NCI-H1436 (cell line): ENCODE measurements at regions not wholly inside any gene's neighbourhood (a gene's known extent, or its start where the extent isn't known, plus 50 kb on each side); places are given as distances from the start of the nearest gene placed in this dataset.

ENCODE experiments used
- DNase-seq: peaks from one replicate; lab custom pipeline; 2025; lab: John Stamatoyannopoulos, UW

DNA sequence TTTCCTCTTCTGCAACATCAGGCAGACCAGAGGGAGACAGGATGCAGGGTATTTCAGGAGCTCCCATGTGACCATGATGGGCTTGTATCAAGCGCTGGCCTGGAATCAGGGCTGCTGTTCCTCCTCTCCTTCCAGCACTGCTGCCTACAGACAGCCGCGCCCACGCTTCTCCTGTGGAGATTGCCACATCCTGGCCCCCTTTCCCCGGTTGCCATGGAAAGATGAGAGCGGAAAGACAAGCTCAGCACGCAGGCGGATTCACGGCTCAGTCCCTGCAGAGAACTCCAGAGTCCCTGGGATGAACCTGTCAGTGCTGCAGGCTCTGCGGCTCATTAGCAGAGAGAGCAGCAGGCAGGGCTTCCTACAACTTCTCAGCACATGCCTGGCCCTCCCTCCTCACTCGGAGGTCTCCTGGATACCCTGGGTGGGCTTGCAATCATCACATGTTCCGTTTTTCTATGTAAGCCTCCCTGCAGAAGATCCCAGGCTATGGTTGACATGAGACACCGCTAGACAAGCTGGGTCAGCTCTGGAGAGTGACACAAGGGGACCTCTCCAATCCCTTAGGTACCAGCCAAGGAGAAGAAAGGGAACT is 497.8 kb upstream of the MYT1L start:
- DNase-seq = no peak

DNA sequence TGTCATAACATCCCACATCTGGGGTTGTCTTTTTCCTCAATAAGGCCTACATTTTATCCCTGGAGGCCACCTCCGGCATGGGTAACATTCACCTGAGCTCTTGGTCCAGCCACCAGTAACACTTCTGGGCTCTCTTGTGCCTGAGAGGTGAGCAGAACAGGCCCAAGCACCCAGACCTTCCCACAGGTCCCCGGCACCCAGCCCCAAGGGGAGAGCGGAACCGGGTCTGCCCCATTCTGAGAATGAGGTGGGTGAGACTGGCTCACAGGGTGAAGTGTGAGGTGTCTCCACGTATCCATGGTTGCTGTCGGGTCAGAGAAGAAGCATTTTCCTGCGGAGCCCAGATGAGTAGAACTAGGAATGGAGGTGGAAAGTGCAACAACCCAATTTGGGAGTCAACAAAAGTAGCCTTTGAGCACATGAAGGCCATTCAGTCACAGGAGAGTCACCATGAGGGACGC is 496.7 kb upstream of the MYT1L start:
- DNase-seq = no peak

DNA sequence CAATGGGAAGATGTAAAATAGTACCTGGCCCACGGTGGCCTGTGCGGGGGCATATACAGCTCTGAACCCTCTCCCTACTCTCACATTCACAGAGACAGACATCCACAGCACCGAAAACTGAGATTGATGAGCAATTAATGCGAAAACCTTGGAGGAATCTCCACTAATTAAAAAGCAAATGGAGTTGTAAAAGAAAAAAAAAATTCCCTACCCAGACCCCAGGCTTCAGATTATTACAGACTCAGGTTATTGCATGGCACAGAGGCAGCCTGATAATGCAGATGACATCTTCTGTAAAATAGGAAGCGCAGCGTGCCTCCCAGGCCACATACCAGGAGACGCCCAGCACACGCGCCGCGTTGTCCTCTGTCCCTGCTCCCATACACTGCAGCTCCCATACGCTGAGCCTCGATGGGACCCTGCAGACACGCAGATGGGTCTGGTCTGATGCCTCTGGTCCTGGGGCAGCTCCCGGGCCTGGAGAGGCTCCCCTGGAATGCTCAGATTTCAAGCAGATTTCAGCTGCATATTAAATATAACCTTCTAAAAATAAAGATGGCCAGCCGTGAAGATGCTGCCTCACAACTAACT is 496.1 kb upstream of the MYT1L start:
- no peak for DNase-seq

DNA sequence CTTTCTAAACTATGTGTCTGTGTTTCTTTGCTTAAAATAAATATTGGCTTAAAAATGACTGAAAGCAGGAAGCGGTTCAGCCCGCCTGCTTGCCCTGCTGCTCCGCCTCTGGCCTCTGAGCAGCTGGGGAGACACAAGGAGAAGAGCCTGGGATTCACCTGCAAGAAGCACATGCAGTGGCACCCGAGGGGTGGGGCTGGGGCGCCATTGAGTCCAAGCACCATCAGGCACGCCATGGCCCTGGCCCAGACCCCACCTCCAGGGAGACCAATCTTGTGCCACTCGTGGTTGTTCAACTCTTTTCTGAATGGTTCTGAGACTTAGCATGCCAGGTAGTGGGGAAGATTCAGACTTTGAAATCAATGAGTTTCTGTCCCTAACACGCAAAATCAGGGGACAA is 495.5 kb upstream of the MYT1L start:
- no peak for DNase-seq

DNA sequence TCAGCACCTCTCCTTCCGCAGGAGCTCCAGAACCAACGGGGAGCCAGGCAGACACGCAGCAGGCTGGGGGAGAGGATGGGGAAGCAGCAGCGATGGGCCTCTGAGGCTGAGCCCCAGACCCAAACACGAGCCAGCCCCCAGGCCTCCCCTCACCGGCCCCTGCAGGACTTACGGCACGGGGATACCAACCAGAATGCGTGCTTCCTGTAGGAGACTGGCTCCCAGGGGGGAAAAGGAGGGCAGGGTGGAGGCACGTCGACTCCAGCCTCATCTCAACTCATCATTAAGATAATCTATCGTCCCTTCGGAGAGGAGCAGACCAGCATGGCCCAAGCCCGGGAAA is 495.1 kb upstream of the MYT1L start:
- DNase-seq = no peak

DNA sequence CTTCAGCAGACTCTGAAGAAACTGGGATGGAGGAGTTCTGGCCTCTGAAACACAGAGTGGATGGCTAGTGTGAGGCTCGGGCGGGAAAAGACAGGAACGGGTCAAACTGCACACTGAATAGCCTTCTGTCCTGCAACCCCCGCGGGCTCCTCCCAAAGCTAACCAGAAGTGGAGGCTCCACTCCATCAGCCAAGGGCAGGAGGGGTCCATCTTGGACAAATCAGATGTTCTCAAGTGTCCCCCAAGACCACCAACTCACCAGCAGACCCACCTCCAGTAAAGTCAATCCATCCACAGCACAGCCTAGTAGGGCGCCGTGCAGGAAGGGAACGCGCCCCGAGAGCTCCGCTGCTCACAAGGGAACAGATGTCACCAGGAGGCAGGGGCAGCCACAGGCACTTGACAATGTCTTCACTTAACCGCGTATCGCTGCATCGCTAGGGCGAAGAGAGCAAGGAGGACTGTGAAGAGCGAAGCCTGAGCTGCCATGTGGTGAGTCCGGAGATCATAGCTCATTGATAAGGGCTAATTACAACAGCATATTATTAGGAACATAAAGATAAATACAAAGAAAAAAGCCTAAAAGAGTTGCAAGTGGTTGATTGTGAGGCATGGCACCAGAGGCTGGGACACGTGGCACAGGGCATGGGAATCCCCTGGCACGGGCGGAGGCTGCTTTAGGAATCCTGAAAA is 494.6 kb upstream of the MYT1L start:
- no peak for DNase-seq

DNA sequence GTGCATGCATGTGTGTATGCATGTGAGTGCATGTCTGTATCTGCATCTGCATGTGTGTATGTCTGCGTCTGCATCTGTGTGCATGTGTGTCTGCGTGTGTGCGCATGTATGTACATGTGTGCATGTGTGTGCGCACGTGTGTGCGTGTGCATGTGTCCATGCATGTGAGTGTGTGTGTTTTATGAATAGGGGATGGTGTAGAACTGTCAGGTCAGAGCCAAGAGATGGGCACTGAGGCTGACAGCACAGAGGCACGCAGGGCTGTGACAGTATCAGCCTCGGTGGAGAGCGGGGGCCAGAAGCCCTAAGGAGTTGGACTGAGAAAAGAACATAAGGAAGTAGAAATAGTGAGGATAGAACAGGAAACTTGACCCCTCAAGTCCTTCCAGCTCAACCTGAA is 494.0 kb upstream of the MYT1L start:
- no peak for DNase-seq

DNA sequence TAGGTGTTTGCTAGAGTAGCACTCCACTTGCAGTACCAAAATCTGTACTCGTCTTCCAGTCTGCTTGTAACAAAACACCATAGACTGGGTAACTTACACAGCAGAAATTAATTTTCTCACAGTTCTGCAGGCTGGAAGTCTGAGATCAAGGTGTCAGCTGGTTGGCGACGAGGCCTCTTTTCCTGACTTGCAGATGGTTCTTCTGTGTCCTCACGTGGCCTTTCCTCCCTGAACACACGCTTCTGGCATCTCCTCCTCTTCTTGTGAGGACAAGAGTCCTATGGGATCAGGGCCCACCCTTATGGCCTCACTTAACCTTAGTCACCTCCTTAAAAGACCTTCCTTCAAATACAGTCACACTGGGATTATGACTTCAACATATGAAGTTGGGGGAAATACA is 493.5 kb upstream of the MYT1L start:
- no peak for DNase-seq

DNA sequence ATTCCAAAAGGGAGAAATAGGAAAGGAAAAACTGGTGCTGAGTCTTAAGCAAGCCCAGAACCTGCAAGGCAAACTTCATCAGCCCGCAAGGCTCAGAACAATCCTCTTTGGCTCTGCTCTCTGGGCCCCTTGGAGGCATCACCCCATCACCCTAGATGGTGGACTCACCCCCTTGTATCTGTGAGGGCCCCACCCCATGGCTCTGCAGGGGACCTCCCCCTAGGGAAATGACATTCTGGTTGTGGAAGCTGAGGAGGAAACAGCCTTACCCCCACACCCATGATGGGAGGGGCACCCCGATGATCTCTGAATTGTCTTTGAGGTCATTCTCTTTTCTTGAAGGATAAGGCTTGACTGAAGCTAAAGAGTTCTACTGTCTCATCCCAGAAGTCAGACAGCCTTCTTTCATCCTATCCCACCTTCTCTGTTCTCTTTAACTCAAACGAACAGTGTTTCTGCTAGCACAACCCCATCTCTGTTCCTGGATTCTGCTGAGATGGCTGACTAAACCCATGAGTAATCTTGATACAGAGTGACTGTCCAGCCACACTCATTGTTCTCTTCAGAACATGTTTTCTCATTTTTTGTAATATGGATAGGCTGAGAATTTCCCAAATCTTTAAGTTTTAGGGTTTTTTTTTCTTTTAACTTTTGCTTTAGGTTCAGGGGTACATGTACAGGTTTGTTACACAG is 492.1 kb upstream of the MYT1L start:
- DNase-seq = no peak

DNA sequence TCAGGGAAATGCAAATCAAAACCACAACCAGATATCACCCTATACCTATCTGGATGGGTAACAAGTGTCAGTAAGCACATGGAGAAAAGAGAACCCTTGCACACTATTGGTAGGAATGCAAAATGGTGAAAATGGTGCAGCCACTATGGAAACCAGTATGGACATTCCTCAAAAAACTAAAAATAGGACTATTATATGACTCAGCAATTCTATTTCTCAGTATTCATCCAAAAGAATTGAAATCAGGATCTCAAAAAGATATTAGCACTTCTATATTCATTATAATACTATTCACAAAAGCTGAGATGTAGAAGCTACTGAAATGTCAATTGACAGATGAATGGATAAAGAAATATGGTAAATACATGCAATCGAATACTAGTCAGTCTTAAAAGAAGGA is 491.1 kb upstream of the MYT1L start:
- DNase-seq = no peak

DNA sequence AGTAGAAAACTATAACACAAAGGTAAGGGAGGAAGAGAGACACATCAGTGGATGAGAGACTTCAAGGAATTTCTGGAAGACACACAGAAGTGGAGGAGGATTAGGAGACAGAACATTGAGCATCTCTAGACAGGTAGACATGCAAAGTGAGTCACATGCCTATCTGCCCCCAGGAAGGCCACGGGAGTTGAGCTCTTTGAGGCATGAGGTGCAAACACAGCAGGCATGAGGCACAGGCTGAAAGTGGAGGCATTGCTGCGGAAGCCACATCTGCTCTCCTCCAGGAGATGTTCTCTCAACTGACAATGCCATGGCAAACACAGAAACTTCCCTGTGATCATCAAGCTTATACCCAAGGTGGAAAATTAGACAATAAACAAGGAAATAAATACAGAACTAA is 481.6 kb upstream of the MYT1L start:
- DNase-seq = no peak

DNA sequence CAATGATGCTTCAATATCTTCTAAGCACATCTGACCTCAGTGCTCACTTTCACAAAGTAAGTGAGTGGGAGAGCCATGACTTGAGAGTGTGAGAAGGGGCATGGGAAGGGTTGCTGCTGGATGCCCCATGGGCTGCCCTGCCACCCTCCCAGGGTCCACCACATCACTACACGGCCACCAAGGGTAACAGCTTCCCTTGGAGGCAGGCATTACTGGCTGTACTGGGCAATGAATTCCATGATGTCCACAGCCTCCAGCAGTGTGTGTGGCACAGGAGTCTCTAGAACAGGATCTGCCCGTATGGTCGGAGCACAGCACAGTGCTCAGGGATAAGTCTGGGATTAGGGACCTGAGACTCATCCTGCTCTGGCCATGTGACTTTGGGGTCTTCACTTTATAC is 481.0 kb upstream of the MYT1L start:
- DNase-seq = no peak

DNA sequence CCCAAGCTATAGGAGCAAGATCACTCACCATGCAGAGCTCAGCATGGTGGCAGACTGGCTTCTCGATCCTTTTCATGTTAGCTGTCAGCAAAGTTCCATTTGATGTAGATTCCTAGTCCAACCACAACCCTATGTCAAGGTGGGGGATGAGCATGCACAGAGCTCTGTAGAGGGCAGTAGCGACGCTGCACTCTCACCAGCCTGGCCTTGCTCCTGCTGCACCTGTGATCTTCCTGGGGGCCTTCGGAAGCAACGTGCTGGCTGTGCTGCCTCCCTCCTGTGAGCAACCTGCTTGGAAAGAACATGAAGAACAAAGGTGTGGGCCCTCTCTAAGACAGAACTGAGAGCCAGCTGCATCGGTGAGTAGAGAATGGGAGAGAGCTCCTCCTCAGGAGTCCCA is 479.4 kb upstream of the MYT1L start:
- no peak for DNase-seq

DNA sequence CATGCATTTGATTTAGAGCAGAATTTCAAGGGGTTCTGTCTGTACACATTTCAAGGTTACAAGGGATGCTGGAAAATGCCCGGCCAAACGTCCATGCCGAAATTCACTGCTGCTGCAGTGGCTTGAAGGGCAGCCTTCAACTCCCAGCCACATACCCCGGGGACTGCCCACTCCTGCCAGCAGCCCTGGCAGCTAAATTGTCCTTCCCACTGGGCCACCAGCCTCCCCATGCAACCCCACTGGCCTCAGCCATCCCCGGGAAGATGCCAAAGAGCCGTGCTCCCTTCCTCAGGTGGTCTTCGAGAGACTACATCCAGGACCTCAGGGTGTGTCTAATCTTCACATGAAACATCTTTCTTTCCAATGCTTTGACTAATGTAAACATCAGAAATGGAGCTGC is 478.7 kb upstream of the MYT1L start:
- no peak for DNase-seq

DNA sequence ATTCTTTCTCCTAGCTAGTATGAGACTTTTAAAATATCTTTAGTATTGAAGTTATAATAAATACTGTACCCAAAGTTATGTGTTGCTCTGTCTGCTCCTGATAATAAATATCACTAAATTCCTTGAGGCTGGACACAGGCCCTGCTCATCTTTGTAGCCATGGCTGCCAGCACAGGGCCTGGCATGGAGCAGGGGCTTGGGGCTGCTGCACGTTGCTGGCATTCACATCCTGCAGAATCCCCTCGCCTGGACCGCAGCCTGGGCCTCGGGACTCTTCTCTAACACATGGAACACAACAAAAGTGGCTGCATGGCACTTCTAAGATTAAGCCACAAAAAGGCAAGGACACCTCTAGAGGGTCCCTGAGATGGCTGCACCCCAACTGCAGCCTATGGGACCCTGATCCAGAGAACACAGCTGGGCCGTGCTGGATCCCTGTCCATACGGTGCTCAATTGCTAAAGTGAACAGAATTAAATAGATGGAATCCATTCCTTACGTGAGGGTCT is 477.5 kb upstream of the MYT1L start:
- no peak for DNase-seq

DNA sequence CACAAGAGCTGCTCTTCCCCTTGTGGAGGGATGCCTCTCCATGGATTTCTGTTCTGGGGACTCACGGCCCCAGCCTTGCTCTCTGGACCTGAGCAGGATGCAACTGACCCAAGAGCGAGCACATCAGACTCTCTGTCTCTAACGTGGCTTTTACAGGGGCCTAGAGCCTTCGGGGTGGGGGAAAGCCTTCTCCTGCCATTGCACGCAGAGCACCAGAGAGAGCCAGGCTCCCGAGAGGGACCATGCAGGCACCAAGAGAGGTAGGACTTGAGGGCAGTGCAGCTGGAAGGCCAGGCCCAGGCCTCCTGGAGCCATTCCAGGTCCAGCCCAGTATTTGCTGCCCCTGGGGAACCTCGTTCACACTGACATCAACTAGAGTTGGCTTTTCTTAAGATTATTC is 475.6 kb upstream of the MYT1L start:
- no peak for DNase-seq

DNA sequence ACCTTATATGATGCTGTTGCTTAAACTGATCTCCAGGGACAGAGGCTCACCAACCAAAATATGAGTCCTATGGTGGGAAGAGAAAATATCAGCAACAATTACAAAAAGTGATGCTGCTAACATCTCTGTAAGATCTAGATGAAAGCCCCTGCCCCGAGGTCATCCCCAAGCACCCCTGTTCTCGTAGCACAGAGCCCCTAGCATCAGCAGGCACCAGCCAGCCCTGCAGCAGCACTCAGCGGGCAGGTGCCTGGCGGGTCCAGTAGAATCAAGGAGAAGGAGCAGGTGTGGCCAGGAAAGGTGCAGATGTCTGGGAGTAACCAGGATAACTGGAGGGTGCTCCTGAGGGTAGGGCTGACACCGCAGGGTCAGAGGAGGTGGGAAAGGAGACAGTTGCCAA is 474.2 kb upstream of the MYT1L start:
- DNase-seq = no peak

DNA sequence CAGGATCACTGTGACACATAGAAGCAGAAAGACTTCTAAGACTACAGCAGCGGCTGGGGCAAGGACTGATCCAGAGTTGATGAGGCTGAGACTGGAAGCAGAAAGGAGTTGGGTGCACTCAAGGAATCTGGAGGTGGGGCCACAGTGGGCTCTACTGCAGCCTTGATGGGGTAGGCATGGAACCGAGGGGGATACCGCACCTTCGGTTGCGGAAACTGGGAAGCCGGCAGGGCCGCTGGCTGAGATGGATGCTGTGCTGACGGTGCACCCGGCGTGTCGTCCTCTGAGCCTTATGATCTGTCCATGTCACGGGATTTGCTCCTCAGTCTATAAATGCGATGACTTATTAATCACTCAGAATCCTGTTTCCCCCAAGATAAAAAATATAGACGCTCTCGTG is 473.5 kb upstream of the MYT1L start:
- DNase-seq = no peak

DNA sequence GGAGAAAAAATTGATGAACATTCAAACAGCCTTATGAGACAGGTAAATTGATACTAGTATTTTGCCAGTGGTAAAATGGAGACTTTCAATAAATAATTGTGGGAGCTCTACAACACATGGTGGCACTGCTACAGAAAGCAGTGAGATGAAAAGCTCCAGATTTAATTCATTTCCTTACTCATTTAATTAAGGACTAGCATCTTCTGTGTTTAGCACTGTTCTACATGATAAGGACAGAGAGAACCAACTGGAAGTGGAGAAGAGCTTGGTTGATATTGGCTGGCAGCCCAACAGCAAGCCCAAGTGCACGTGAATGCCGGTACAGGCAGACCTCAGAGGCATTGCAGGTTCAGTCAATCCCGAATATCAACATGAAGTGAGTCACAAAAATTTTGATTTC is 470.4 kb upstream of the MYT1L start:
- DNase-seq = no peak

DNA sequence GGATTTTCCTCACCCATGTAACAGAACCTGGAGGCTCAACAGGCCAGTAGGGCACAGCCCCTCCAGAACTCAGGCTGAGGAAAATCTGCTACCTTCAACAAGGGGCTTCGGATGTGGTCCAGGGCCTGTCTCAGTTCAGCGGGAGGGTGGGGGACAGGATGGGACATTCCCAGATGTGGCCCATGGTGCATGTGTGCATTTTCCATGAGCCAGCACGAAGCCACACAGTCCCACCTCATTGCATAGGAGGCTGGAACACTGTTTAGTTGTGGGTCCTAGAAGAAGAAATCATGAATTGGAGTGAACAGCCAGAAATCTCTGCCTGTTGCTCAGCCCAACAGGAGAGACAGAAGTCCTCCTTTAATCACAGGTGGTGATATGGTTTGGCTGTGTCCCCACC is 469.6 kb upstream of the MYT1L start:
- no peak for DNase-seq

DNA sequence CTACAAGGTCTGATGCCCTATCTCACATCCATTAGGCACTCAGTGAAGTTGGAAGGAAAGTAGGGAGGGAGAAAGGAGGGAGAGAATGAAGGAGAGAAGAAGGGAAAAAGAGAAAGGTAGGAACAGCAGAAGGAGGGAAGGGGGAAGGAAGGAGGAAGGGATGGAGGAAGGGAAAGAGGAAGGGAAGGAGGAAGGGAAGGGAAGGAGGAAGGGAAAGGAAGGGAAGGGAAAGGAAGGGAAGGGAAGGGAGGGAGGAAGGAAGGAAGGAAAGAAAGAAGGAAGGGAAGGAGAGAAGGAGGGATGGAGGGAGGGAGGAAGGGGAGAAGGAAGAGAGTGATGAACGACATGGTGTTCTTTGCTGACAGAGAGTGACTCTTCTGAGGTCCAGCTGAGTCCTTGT is 468.9 kb upstream of the MYT1L start:
- DNase-seq = no peak

DNA sequence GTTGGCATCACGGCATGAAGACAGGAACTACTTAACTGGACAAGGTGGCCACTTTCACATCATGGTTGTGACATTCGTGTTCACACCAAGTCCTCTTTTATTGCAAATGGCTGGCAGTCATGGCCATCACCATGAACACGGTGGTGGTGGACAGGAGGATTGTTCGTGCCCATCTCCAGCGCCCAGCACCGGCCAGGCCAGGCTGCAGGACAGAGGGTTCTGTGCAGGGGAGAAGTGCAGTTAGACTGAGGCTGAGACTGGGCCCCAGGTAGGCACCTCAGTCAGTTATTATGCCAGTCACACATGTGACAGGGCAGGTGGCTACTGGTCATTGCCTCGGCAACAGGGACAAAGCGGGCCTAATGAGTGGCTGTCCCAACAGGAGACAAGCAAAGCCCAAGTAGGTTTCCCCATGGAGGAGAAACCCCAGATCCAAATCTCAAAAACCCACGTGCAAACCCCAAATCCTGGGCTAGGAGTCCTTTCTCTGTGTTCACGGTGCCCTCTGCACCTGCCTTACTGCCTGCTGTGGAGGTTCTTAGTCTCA is 468.1 kb upstream of the MYT1L start:
- DNase-seq = no peak

DNA sequence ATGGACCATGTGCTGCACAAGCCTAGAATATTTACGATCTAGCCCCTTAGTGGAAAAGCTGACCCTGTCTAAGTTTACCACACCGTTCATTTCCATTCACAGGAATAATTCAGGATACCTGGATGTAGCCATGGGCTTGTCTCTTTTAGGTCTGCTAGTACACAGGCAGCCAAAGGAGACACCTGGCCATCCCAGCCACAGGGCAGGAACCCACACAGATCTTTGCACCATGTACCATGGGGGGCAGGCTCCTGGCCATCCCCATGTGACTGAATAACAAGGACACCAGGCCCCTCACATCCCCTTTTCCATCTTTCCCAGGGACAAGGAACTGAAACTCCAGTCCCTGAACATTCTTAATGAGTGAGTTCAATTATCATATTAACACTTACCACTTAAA is 467.3 kb upstream of the MYT1L start:
- DNase-seq = no peak
